ENCODE measurements at regions not wholly inside any gene's neighbourhood (a gene's known extent, or its start where the extent isn't known, plus 50 kb on each side); places are given as distances from the start of the nearest gene placed in this dataset.

DNA sequence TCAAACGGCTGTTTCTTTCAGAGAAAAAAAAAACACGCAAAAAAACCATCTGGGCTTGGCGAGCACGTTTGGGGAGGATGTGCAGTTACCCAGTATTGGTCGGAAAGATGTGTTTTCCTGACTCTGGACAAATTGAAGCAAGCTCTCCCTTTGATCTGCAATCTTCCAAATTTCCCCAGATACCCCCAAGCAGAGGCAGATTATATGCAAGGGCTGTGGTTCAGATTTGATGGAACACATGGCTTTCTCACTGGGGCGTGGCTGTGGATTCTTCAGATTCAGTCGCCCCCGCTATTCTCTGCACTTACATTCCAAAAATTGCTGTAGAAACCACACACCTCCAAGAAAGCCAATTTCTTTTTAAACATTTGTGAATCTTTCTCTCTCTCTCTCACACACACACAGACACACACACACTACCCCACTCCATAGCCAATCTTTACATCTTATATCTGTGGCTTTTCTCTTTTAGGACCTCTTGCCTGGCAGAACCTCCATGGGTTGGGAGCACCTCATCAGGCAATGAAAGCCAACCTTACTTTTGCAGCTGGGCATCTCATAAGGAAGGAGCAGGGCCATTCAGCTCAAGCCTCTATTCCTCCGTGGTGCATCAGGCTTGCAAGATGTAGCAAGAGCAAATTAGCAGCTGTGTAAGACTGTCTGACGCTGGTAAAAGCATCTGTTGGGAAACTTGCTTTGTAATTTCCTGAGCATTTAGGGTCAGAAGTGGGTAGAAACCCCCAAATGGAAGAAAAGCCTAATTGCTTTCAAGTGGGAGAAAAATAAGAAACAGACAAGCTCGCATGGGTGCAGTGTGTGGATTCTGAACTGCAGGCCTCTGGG is 103.9 kb upstream of the FAM20A start:
- TF ChIP-seq, protein P1, sequence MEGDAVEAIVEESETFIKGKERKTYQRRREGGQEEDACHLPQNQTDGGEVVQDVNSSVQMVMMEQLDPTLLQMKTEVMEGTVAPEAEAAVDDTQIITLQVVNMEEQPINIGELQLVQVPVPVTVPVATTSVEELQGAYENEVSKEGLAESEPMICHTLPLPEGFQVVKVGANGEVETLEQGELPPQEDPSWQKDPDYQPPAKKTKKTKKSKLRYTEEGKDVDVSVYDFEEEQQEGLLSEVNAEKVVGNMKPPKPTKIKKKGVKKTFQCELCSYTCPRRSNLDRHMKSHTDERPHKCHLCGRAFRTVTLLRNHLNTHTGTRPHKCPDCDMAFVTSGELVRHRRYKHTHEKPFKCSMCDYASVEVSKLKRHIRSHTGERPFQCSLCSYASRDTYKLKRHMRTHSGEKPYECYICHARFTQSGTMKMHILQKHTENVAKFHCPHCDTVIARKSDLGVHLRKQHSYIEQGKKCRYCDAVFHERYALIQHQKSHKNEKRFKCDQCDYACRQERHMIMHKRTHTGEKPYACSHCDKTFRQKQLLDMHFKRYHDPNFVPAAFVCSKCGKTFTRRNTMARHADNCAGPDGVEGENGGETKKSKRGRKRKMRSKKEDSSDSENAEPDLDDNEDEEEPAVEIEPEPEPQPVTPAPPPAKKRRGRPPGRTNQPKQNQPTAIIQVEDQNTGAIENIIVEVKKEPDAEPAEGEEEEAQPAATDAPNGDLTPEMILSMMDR (IDR thresholded peaks at IDR 0.05; ENCODE audit: low read depth, low read length) = no peak
- TF ChIP-seq EZH2phosphoT487 (IDR thresholded peaks at IDR 0.05; ENCODE audit: low read depth) = no peak

Measured in OCI-LY3 (cell line).